Hepatic stellate cell (primary cell): ENCODE measurements at regions not wholly inside any gene's neighbourhood (a gene's known extent, or its start where the extent isn't known, plus 50 kb on each side); places are given as distances from the start of the nearest gene placed in this dataset.
"Not testable (repeated sequence)": the region's sequence is repeated elsewhere in the genome, so short reads cannot be mapped to it uniquely, and the experiment has no call there.

ENCODE experiments used
- DNase-seq: peaks from one replicate; pipeline ENCODE4 v3.0.0; 2011; ENCODE audit warnings: low spot score

DNA sequence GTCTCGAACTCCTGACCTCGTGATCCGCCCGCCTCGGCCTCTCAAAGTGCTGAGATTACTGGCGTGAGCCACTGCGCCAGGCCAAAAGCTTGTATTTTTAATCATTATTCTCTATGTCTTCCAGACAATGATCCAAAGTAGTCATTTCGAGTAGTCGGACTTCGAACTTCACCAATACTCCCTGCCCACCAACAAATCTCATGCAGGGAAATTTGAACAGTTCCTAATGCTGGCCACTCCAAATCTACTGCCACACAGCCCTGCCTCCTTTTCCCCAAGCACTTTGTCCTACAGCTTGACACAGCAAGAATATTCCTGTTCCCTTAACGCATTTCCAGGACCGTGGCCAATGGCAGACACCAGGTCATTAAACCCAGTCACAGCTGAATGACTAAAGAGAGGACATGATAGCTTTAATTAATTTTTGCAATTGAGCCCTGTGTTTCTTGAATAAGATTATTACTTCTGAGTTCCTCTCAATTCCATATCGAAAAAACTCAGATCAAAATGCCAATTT is 142.3 kb upstream of the NRP1 start:
- no peak for DNase-seq

- no peak for DNase-seq
Measured at GRCh38 chr10:33473688-33474087, 139.2 kb upstream of the NRP1 start.

GRCh38 chr10:33468006-33468405 is 133.5 kb upstream of the NRP1 start:
- DNase-seq: not testable (repeated sequence)

DNA sequence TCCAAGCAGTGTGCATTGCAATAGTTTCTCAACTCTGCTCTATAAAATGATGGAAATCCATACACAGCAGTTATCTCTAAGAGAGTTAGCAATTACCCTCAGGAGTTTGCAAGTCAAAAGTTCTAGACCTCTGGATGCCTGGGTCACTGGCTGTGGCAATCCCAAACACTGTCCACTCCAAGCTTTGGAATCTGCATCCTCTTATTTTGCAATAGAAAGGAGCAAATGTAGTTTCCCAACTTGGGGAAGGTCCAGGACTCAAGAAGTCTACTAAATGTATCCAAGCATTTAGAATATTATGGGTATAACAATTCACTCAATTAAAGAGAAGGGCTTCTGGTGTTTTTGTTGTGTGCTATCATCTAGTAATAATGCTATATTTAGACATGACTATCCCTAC is 131.3 kb upstream of the NRP1 start:
- DNase-seq: no peak

- no peak for DNase-seq
Measured at GRCh38 chr10:33463011-33463410, 128.5 kb upstream of the NRP1 start.

GRCh38 chr10:33461295-33461640 is 126.8 kb upstream of the NRP1 start:
- no peak for DNase-seq

DNA sequence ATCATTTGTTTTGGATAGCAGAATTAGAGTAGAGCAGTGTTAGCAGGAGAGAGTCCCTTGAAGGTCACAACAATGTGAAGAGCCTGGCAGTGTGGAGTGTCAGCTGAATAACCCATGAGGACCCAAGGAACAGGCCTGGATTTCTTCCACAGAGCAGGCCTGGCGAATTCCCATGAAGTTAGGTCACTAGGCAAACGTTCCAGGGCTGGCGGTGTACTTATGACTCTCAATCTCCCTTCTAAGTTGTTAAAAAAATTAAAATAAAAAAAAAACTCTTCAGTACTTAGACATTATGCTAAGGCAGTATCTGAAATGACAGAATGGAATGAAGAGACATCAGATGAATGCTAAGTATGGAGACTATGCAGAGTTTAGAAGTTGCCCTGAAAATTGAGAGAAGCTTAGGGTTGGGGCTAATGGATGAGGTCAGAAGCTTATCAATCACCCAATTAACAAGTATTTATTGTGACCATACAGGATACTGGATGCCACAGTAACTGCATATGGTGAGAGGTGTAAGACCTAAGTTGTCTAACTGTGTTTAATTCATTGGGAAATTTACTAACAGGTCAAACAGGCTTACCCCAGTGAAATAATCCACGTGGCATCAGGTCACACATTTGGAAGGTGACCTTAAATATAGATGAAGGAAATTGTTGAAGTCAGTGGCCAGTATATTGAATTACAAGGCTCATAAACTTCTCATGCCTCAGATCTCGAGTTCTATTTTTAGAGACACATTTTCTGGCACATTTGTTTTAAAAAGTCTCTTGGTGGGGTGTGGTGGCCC is 126.2 kb upstream of the NRP1 start:
- peak; percentile 50 for DNase-seq

- no peak for DNase-seq
Measured at GRCh38 chr10:33459602-33460001, 125.1 kb upstream of the NRP1 start.

DNA sequence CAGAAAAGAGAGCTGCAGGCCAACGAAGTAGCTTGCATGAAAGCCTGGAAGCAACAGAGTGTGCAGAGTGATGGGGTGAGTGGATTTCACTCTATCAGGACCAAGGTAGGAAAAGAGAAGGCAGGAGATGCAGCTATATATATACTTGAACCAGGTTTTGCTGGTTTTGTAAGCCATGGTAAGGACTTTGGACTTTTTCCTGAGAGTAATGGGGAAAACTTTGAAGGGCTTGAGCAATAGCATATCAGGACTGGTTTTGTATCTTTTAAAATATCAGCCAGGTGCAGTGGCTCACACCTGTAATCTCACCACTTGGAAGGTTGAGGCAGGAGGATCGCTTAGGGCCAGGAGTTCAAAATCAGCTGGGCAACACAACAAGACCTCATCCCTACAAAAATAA is 120.6 kb upstream of the NRP1 start:
- DNase-seq: no peak

GRCh38 chr10:33454554-33454953 is 120.1 kb upstream of the NRP1 start:
- DNase-seq: no peak

DNA sequence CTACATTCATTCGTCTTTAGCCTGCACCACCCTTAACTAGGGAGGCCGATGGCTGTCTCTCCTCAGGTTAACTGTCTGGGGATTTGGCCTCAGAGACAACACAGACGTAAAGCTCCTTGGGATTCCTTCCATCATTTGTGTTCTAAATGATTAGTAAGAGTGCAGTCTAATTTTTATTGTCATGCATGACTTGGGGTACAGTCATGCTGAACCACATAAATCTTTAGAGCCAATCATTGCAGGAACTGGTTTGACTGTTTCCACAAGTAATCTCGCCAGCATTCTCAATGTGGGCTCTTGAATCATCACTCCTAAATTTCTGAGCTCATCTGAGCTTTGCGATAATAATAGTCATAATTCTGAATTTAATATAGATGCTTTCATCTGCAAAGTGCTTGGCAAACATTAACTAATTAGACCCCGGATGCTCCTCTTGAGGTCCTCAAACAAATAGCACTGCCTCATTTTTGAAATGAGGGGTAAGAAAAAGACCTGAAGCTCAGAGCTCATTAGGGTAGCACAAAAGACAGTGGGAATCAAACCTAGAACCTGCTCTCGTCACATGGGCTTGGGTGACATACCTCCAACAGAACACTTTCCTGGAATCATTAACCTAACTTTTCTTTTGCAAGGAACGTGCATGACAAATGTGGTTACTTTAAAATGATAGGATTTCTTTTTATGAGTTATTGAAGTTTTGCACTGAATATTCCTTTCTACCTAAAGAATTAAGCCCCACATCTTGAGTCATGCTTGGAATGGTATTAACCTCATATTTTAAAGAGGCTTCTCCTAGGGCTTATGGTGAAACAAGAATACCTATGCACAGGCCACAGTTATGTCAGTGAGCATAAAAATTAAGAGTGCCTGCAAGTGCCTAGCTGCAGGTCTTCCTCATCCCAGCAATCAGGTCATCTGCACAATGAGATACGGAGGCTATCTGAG is 118.9 kb upstream of the NRP1 start:
- DNase-seq: no peak

DNA sequence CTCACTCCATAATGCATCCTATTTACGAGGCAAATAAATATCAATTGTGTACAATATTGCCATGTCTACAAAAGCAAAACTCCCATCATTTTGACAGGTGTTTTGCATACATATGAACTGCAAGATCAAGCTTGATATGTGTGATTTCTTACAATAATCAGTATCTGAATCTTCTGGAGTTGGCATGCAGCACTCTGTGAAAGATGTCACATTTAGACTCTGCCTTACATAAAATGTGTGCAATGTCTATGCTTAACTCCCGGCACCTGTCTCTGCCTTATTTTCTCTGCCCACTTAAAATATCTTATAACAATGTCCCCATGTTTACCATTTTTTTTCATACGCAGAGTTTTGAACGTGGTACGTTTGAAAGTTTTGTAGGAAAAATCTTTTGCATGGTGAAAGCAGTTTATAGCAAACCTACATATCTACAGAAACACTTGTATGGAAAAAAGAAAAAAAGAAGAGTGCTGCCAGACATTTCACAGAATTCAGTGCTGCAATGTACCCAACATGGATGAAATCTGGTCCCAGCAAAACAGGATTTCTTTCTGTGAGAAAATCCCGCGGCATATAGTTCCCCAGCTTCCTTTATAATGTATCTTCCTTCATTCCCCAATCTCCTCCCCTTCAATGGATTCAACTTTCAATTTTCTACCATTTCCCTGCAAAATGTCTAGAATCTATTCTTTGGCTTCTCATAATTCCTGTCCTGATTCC is 114.1 kb upstream of the NRP1 start:
- DNase-seq: no peak

- no peak for DNase-seq
Measured at GRCh38 chr10:33441561-33441960, 107.1 kb upstream of the NRP1 start.

DNA sequence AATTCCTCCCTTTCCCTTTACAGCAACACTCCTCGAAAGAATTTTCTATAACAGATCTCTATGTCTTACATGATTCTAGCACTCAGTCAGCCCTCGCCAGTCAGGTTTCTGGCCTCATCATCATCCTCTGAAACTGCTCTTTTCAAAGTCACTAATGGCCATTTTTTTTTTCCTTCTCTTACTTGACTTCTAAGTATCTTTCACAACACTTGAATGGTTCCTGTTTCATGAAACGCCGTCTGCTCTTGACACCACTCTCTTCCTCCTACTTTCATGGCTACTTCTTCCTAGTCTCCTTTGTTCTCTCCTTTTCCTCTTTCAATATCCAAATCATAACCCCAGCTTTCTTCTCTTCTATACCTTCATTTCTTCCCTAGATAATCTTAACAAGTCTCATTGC is 100.5 kb upstream of the NRP1 start:
- DNase-seq: no peak

DNA sequence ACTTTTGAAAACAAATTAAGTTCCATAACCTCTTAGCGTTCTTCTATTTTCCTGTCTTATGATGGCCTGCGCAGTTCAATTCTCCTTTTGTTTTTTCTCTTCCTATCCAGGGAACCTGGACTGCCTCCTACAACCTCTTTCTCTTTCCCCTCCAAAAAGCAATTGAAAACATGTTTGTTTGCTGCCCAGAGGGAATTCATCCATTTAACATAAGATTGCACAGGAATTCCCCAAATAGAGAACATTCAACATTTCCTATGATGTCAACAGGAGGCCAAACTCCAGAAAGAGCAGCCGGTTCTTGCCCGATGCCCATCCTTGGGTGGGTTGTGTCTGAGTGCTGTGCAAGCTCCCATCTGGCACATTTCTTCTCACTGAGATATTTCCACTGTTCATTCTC is 94.2 kb upstream of the NRP1 start:
- no peak for DNase-seq

GRCh38 chr10:33423154-33423529 is 88.7 kb upstream of the NRP1 start:
- DNase-seq: no peak

DNA sequence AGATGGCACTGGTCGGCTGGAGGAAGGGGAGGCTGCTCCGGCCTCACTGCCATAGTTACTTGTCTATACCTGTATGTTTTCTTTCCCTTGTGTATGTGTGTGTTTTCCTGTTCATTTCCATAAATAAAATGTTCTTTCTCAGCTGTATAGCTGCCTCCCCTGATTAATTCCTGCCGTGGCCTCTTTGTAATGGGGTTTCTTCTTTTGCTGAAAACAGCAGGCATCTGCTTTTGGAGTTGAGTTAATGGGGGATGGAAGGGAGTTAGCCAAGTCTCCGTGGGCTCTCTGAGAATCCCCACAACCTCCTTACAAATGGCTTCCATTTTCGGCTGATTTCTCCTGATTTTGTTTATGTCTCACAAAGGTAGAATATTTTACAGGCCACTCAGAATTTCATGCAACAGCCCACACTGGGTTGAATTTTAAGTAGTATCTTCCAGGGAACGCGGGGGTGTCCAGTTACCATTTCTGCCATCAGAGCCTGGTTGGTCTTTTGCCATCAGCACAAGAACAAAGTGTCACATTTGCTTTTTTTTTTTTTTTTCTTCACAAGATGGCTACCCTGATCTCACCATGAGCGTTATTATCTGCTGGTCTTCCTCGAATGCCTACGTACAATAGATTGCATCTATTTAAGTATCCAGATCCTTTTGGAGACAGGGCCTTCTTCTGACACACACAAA is 88.1 kb upstream of the NRP1 start:
- no peak for DNase-seq

- peak; percentile 70 for DNase-seq
Measured at GRCh38 chr10:33421789-33422462, 87.5 kb upstream of the NRP1 start.

- no peak for DNase-seq
Measured at GRCh38 chr10:33419311-33419710, 84.8 kb upstream of the NRP1 start.

GRCh38 chr10:33418301-33418700 is 83.8 kb upstream of the NRP1 start:
- no peak for DNase-seq

DNA sequence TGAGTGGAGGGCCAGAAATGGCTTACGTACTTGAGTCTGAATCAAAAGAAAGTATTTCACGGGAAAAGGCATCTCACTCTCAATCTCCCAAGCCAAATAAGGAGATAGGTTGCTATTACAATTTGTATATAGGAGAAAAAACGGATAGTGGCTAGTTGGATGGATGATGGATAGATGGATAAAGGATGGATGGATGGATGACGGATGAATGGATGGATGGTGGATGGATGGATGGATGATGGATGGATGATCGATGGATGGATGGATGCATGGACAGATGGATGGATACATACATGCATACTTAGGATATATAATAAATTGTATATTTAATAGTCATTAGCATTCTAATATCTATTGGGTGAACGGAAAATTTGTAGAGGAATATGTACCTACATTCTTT is 82.2 kb upstream of the NRP1 start:
- no peak for DNase-seq
